Chondrocyte (in vitro differentiated cells): ENCODE measurements at regions not wholly inside any gene's neighbourhood (a gene's known extent, or its start where the extent isn't known, plus 50 kb on each side); places are given as distances from the start of the nearest gene placed in this dataset.

ENCODE experiments used
- DNase-seq: peaks from one replicate; pipeline ENCODE4 v3.0.0; 2021; ENCODE audit warnings: mixed read lengths, low spot score
- H3K27ac Mint-ChIP-seq: one replicate; pipeline ENCODE4 v1.8.0; 2021; ENCODE audit warnings: mild to moderate bottlenecking, moderate library complexity, mixed read lengths; ENCODE audit not compliant: unreplicated experiment
- H3K27me3 Mint-ChIP-seq: 2 replicates; pipeline ENCODE4 v1.8.0; 2021; ENCODE audit warnings: low read depth, mixed read lengths
- H3K36me3 Mint-ChIP-seq: 2 replicates; pipeline ENCODE4 v1.8.0; 2021; ENCODE audit warnings: low read depth, mixed read lengths
- H3K4me1 Mint-ChIP-seq: 2 replicates; pipeline ENCODE4 v1.8.0; 2021; ENCODE audit warnings: low read depth, mild to moderate bottlenecking, mixed read lengths
- H3K4me3 Mint-ChIP-seq: one replicate; pipeline ENCODE4 v1.8.0; 2021; ENCODE audit warnings: mild to moderate bottlenecking, moderate library complexity, mixed read lengths; ENCODE audit not compliant: unreplicated experiment
- H3K9me3 Mint-ChIP-seq: 2 replicates; pipeline ENCODE4 v1.8.0; 2021; ENCODE audit warnings: low read depth, mixed read lengths
- CTCF ChIP-seq: fragments of 200-600 bp; sonication (generic); IDR thresholded peaks from 2 replicates; pipeline ENCODE4 v1.5.0; 2021; ENCODE audit warnings: antibody characterized with exemption, mild to moderate bottlenecking, moderate library complexity

- Mint-ChIP-seq H3K9me3 (no peaks in the 10 kb centered on the region), H3K27me3 (no peaks in the 10 kb centered on the region), H3K36me3 (no peaks in the 10 kb centered on the region), H3K4me1 (peaks cover 2% of the 10 kb centered on the region), H3K27ac (no peak overlapping the region), H3K4me3 (no peak overlapping the region)
- no peak for TF ChIP-seq CTCF
- DNase-seq = no peak
These were observed 204.9 kb downstream of the MAD2L1 start for GRCh38 chr4:119861731-119862130.

GRCh38 chr4:119858176-119858575 is 208.5 kb downstream of the MAD2L1 start:
- Mint-ChIP-seq H3K4me3 (no peak overlapping the region), H3K27me3 (no peaks in the 10 kb centered on the region), H3K36me3 (peaks cover 1% of the 10 kb centered on the region), H3K9me3 (no peaks in the 10 kb centered on the region), H3K27ac (no peak overlapping the region), H3K4me1 (peaks cover 6% of the 10 kb centered on the region)
- no peak for DNase-seq
- no peak for TF ChIP-seq CTCF

- Mint-ChIP-seq H3K4me3 (no peak overlapping the region), H3K4me1 (peaks cover 6% of the 10 kb centered on the region), H3K9me3 (peaks cover 3% of the 10 kb centered on the region), H3K27me3 (no peaks in the 10 kb centered on the region), H3K27ac (no peak overlapping the region), H3K36me3 (peaks cover 1% of the 10 kb centered on the region)
- TF ChIP-seq CTCF = no peak
- no peak for DNase-seq
These were observed 212.3 kb downstream of the MAD2L1 start for GRCh38 chr4:119854364-119854763.

GRCh38 chr4:119851649-119852048 is 215.0 kb downstream of the MAD2L1 start:
- Mint-ChIP-seq H3K27ac (no peak overlapping the region), H3K27me3 (no peaks in the 10 kb centered on the region), H3K36me3 (peaks cover 1% of the 10 kb centered on the region), H3K9me3 (peaks cover 5% of the 10 kb centered on the region), H3K4me1 (peaks cover 6% of the 10 kb centered on the region), H3K4me3 (no peak overlapping the region)
- TF ChIP-seq CTCF = no peak
- DNase-seq = no peak

- H3K4me1 Mint-ChIP-seq = no peaks in the 10 kb centered on the region
- peaks cover 16% of the 10 kb centered on the region for H3K9me3 Mint-ChIP-seq
- no peaks in the 10 kb centered on the region for H3K36me3 Mint-ChIP-seq
- H3K27ac Mint-ChIP-seq = no peak overlapping the region
- H3K4me3 Mint-ChIP-seq = no peak overlapping the region
- DNase-seq = no peak
- no peaks in the 10 kb centered on the region for H3K27me3 Mint-ChIP-seq
- no peak for TF ChIP-seq CTCF
These were observed 212.8 kb upstream of the PDE5A start for GRCh38 chr4:119841361-119841760.

GRCh38 chr4:119835613-119835910 is 207.0 kb upstream of the PDE5A start:
- H3K4me1 Mint-ChIP-seq = peaks cover 39% of the 10 kb centered on the region
- H3K9me3 Mint-ChIP-seq = peaks cover 10% of the 10 kb centered on the region
- no peak overlapping the region for H3K27ac Mint-ChIP-seq

More at GRCh38 chr4:119835613-119835910, 207.0 kb upstream of the PDE5A start:
- Mint-ChIP-seq H3K27me3 (no peaks in the 10 kb centered on the region), H3K4me3 (no peak overlapping the region), H3K36me3 (no peaks in the 10 kb centered on the region)
- TF ChIP-seq CTCF = no peak
- DNase-seq = no peak
